HG03108 (cell line): ENCODE measurements at regions not wholly inside any gene's neighbourhood (a gene's known extent, or its start where the extent isn't known, plus 50 kb on each side); places are given as distances from the start of the nearest gene placed in this dataset.

Experiments used
- ATAC-seq: cut with Tn5 transposase; IDR thresholded peaks from one replicate; pipeline ENCODE4 v1.9.1; 2021; ENCODE audit warnings: moderate library complexity; ENCODE audit not compliant: unreplicated experiment

GRCh38 chr12:58765076-58765475, 155.2 kb downstream of the LRIG3 start:
- ATAC-seq, result no peak

- no peak for ATAC-seq
Observed at GRCh38 chr12:58765653-58766512, 154.4 kb downstream of the LRIG3 start.

- no peak for ATAC-seq
Observed at GRCh38 chr12:58766513-58766870, 153.8 kb downstream of the LRIG3 start.

- no peak for ATAC-seq
Observed at GRCh38 chr12:58767496-58767895, 152.8 kb downstream of the LRIG3 start.

- no peak for ATAC-seq
Observed at GRCh38 chr12:58773986-58774385, 146.3 kb downstream of the LRIG3 start.

GRCh38 chr12:58774731-58775130, 145.6 kb downstream of the LRIG3 start:
- no peak for ATAC-seq

GRCh38 chr12:58775396-58775795, 144.9 kb downstream of the LRIG3 start:
- no peak for ATAC-seq

- no peak for ATAC-seq
Observed at GRCh38 chr12:58776144-58776543, 144.2 kb downstream of the LRIG3 start.

GRCh38 chr12:58777815-58778214, 142.5 kb downstream of the LRIG3 start:
- ATAC-seq, result no peak

- no peak for ATAC-seq
Observed at GRCh38 chr12:58781609-58782008, 138.7 kb downstream of the LRIG3 start.

GRCh38 chr12:58787021-58787760, 133.1 kb downstream of the LRIG3 start:
- no peak for ATAC-seq

- no peak for ATAC-seq
Observed at GRCh38 chr12:58794859-58795258, 125.4 kb downstream of the LRIG3 start.

GRCh38 chr12:58795825-58796224, 124.5 kb downstream of the LRIG3 start:
- no peak for ATAC-seq

GRCh38 chr12:58801986-58802385, 118.3 kb downstream of the LRIG3 start:
- ATAC-seq, result no peak

- ATAC-seq, result no peak
Observed at GRCh38 chr12:58803908-58804307, 116.4 kb downstream of the LRIG3 start.

- no peak for ATAC-seq
Observed at GRCh38 chr12:58804749-58805148, 115.6 kb downstream of the LRIG3 start.

GRCh38 chr12:58809064-58809607, 111.2 kb downstream of the LRIG3 start:
- no peak for ATAC-seq

- no peak for ATAC-seq
Observed at GRCh38 chr12:58811346-58811745, 109.0 kb downstream of the LRIG3 start.

GRCh38 chr12:58812214-58812613, 108.1 kb downstream of the LRIG3 start:
- ATAC-seq, result no peak

- ATAC-seq, result no peak
Observed at GRCh38 chr12:58814036-58814435, 106.3 kb downstream of the LRIG3 start.

- ATAC-seq, result no peak
Observed at GRCh38 chr12:58815235-58815634, 105.1 kb downstream of the LRIG3 start.

GRCh38 chr12:58818546-58818945, 101.8 kb downstream of the LRIG3 start:
- no peak for ATAC-seq
